HK-2 (cell line): ENCODE measurements at regions not wholly inside any gene's neighbourhood (a gene's known extent, or its start where the extent isn't known, plus 50 kb on each side); places are given as distances from the start of the nearest gene placed in this dataset.

Source experiments
- DNase-seq: peaks from one replicate; pipeline ENCODE4 v3.0.0-alpha.2; 2018; ENCODE audit not compliant: unreplicated experiment

GRCh38 chr13:75052616-75053015 is 429.4 kb downstream of the TBC1D4 start:
- DNase-seq, result no peak

GRCh38 chr13:75050419-75051046 is 431.4 kb downstream of the TBC1D4 start:
- DNase-seq, result peak; percentile 27

DNA sequence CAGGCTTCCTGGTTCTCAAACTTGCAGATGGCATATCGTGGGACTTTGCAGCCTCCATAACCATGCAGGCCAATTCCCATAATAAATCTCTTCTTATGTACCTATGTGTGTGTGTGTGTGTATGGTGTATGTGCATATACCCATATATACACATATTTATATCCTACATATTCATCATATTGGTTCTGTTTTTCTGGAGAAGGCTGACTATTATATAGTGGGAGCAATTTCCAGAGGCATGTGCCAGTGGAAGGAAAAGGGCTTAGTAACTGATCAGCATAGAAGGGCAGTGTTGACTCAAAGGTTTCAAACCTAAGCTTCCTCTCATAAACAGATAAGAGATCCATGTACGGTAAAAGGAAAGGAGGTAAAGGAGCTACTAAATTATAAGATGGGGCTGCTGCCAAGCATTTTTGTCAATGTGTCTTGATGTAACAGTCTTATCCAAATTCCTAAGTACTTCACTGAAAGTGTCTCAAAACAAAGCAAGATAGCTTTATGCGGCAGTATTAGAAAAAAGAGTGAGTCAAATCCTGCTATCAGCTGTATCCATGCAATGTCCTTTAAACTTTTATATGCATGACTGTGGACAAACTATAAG is 432.1 kb downstream of the TBC1D4 start:
- DNase-seq, result no peak

DNA sequence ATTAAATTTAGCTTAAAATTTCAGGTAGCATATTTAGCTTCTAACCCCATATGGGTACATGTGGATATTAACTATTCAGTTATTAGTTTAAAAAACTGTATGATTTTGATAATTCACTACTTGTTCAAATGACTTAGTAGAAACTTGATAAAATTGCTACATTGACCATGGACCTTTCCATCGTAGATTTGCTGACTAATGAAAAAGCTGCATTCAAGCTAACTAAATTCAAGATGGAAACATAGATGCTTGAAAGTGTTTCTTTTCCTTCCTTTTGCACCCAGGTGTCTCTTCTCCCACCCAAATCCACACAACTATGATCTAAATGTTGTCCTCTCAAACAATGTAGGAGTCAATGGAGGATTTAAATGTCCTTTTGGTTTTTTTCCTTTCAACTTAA is 439.2 kb downstream of the TBC1D4 start:
- no peak for DNase-seq

DNA sequence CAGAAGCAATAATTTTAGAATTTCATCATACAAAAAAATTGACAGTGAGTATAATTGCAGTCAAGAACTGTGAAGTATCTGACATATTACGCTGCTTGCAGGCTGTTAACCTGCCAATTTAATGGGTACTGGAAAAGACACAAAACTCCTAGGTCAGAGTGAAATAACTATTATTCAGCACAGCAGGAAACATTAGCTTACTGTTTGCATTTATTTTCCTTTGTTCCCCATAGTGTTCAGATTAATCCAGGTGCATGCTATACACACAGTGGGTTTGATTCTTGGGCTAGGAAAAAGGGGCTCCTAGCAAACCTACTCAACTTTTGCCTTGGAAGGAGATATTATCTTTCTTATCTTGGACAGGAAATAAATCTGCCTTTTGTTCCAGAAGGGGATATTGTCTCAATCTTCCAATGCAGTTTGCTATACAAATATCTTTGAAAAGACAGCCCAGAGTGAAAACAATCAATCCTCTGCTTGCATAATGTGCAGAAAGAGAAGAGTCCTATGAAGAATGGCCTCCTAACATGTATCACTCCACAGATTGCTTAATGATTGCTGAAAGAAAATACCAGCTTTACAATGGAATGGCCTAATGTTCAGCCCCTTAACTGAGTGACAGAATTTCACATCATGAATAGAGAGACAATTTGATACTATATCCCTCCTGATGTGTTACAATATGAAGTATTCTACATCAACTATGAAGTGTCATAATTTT is 443.4 kb downstream of the TBC1D4 start:
- DNase-seq, result no peak

DNA sequence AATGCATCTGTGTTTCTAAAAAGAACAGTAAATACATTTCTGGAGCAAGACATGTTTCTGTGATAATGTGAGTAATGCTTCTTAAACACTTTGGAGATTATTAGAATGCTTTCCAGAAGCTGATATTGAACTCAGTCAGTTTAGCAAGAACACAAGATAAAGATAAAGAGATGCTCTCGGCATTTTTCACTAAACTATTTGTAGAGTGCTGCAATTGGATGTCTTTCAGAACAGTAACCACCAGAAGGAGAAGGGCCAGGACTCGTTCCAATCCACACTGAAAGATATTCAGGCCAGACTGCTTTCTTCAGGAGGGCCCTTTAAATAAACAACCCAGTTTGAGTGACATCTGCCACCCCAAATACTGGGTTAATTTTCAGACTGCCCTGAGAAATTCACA is 456.0 kb downstream of the TBC1D4 start:
- DNase-seq, result no peak

DNA sequence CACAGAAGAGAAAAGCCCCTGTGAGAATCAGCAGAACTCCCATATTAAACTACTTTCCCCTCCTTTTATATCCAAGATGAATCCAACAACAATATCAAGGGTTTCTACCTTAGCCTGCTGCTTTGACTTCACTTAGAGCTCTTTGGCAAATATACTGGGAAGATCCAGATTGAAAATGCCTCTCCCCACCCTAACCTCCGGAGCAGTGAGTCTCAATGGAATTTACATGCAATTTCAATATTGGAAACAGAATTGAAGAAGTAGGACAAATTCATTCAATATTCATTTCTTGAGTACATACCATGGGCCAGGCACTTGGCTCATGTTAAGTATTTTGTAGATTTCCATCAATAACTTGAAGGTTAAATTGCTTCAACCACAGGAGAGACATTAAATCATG is 457.4 kb downstream of the TBC1D4 start:
- DNase-seq, result no peak

DNA sequence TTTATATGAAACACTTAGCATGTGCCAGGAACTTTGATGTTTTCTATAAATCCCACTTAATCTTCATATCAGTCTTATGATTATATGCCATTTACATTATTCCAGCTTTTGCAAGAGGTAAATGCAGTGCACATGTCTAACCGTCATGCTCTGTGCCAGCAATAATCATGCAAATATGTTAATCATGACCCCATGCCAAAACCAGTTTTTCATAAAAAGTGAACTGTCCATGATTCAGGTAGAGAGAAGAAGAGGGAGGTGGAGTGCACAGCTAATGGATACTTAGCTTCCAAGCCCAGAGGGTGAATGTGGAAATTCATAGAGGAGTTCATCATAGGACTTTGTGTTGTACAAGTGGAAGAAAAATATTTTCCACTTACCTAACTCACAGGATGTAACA is 458.4 kb downstream of the TBC1D4 start:
- DNase-seq, result no peak

GRCh38 chr13:75021151-75021550 is 460.8 kb downstream of the TBC1D4 start:
- DNase-seq, result peak; percentile 6

GRCh38 chr13:75016225-75016624 is 465.7 kb downstream of the TBC1D4 start:
- no peak for DNase-seq

DNA sequence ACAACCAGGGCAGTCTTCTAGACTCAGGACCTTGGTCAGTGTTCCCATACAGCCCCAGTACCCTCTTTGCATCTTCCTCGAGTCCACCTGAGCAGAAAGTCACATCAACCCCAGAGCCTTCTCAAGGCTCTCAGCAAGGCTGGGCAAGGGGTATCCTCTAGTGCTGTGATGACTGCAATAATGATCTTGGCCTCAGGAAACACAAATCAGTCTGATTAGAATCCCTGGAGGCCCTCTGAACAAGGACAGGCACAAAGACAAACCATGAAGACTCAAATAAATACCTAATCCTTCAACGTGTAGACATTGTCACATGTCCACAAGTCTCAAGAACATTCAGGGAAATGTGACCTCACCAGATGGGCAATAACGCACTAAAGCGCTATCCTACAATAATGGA is 468.2 kb downstream of the TBC1D4 start:
- no peak for DNase-seq

DNA sequence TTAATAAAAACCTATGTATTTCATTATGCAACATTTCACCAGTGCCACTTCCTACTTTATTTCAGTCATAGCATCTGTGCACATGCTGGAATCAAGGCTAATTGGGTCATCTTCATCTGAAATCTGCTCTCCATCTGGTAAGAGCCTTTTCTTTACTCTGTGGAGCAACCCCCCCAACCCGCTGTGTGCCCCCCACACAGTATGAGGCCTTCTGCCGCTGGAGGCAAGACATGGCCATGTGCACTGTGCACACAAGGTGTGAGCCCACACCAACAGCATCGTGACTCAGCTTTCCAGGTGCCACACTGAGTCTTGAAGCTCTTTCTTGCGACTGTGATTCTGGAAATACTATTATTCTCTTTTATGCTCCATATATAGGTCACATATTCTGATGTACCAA is 471.0 kb downstream of the TBC1D4 start:
- DNase-seq, result no peak

DNA sequence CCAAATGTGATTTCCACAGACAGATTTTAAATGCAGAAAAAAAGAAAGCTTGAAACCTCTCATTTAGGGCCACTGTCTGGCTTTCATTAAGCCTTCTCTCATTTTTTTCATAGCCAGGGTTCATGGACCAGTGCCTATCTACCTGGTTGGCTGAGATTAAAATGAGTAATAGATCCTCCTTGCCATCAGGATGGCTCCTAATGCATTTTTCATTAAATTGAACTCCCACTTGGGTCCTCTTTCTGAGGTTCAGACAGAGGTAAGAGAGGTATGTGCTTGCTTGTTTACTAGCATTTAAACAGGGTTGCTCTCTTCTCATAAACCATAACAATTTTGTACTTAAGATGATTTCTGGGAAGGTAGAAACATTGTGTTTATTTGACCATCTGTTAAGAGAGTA is 473.0 kb downstream of the TBC1D4 start:
- DNase-seq, result no peak

DNA sequence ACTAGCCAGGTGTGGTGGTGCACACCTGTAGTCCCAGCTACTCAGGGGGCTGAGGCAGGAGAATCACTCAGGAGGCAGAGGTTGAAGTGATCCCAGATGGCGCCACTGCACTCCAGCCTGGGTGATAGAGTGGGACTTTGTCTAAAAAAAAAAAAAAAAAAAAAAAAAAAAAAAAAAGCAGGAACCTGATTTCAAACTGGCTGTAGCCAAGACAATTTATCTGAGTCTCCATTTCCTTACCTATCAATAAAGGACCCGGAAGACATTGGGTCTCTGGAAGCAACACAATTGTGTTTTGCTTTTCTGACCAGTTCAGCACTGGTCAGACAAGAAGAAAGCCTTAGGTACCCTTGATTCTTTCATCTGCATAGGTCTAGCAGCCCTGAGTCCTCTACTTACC is 491.0 kb downstream of the TBC1D4 start:
- no peak for DNase-seq

DNA sequence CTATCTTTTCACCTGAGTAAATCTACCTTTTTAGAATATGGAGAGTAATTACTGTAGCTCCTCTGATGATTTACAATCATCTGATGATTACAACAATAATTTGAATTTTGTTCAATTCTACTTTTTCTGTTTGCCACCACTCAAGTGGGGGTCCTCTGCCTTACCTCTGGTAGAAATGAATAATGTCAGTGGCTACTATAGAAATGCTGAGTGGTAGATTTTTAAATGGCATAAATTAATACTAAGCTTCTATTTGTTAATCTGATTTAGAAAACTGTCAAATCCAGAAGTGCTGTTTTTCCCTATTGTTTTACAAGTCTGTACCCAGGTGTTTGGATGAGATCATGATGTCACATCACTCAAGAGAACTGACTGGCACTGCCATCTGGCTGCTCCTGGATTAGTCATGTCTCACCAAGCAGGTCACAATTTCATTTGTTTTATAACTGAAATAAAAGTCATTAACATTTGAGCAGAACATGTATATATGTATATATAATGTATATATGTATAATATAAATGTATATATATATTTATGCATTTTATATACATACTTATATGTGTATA is 494.8 kb downstream of the TBC1D4 start:
- no peak for DNase-seq

- DNase-seq, result no peak
These were observed 495.4 kb downstream of the TBC1D4 start for GRCh38 chr13:74986609-74987008.

GRCh38 chr13:74979703-74980102 is 502.3 kb downstream of the TBC1D4 start:
- no peak for DNase-seq

GRCh38 chr13:74978591-74978990 is 503.4 kb downstream of the TBC1D4 start:
- DNase-seq, result peak; percentile 52

DNA sequence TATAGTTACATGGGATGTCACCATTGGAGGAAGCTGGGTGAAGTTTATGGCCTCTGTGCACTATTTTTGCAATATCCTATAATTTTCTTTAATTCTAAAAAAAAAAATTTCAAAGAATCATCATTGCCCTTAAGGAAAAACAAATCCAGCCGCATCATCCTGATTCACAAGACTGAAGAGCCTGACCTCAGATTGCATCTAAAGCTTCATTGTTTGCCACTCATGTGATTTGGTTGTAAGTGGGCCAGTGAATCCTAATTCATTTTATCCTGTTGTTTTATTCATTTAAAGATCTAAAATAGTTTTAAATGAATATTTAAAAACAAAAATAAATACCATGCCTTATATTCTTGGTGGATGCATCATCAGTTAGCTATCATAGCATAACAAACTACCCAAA is 504.5 kb downstream of the TBC1D4 start:
- no peak for DNase-seq

DNA sequence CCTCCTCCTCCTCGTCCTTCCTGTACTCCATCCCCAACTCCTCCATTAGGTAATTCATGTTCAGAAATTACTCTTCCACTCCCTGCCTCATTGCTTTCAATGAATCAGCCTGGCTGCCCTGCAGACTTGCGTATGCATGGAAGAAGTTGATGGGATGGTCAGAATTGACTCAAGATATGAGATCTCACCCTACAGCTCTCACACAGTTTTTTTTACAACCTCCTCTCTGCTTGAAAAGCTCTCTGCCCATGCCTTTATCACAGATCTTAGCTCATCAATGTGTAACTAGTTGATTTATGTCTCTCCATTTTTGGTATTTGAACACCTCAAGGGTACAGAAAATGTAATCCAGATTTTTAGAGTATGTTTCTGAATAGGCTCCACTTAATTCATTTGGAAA is 506.9 kb downstream of the TBC1D4 start:
- no peak for DNase-seq

GRCh38 chr13:74973935-74974879 is 507.8 kb downstream of the TBC1D4 start:
- DNase-seq, result no peak

DNA sequence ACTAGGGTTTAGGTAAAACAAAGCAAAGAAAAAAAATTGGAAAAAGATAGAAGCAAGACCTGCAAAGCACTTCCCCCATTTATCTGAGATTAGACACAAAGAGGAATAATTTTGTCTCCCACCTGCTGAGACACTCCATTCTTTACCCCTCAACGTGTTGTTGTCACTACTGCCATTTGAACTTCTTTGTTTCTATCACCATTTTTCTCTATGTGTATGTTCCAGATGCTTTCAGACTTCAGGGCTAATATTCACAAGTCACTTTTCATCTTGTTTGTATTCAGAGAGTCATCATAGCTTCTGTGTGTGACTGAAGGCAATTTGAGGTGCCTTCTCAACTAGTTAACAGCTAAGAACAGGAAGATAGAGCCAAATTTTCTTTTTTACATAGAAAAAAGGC is 512.5 kb downstream of the TBC1D4 start:
- no peak for DNase-seq
